ENCODE measurements at regions not wholly inside any gene's neighbourhood (a gene's known extent, or its start where the extent isn't known, plus 50 kb on each side); places are given as distances from the start of the nearest gene placed in this dataset.
"Not testable (repeated sequence)": the region's sequence is repeated elsewhere in the genome, so short reads cannot be mapped to it uniquely, and the experiment has no call there.

DNA sequence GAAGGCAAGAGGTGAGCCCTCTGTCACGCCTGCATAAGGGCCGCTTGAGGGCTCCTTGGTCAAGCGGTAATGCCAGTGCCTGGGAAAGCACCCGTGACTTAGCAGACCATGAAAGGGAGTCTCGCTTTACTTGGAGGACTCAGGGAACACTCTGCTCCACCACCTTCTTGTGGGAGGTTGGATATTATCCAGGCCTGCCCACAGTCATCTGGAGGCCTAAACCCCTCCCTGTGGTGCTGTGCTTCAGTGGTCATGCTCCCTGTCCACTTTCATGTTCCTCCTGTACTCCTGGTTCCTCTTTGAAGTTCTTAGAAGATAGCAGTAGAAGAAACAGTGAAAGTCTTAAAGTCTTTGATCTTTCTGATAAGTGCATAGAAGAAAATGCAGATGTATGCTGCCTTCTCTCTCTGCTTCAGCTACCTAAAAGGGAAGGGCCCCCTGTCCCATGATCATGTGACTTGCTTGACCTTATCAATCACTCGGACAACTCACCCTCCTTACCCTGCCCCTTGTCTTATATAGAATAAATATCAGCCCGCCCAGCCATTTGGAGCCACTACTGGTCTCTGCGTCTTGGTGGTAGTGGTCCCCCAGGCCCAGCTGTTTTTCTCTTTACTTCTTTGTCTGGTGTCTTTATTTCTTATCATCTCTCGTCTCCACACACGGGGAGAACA lies 76.8 kb upstream of the GRIN2A start:
- TF ChIP-seq, protein P1, sequence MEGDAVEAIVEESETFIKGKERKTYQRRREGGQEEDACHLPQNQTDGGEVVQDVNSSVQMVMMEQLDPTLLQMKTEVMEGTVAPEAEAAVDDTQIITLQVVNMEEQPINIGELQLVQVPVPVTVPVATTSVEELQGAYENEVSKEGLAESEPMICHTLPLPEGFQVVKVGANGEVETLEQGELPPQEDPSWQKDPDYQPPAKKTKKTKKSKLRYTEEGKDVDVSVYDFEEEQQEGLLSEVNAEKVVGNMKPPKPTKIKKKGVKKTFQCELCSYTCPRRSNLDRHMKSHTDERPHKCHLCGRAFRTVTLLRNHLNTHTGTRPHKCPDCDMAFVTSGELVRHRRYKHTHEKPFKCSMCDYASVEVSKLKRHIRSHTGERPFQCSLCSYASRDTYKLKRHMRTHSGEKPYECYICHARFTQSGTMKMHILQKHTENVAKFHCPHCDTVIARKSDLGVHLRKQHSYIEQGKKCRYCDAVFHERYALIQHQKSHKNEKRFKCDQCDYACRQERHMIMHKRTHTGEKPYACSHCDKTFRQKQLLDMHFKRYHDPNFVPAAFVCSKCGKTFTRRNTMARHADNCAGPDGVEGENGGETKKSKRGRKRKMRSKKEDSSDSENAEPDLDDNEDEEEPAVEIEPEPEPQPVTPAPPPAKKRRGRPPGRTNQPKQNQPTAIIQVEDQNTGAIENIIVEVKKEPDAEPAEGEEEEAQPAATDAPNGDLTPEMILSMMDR (IDR thresholded peaks at IDR 0.05), result not testable (repeated sequence)
- TF ChIP-seq POLR2A (IDR thresholded peaks at IDR 0.05), result not testable (repeated sequence)
